OCI-LY3 (cell line): ENCODE measurements at regions not wholly inside any gene's neighbourhood (a gene's known extent, or its start where the extent isn't known, plus 50 kb on each side); places are given as distances from the start of the nearest gene placed in this dataset.

ENCODE experiments used
- H2AFZ ChIP-seq: fragments of 200-600, 300-600 bp; shearing (Covaris generic); 2 replicates; pipeline ENCODE4 v1.6.0; 2014; ENCODE audit warnings: antibody characterized with exemption, low read depth, low read length
- H3K27ac ChIP-seq: fragments of 200-600, 300-600 bp; sonication (generic); 2 replicates; pipeline ENCODE4 v1.5.1; 2014; ENCODE audit warnings: mild to moderate bottlenecking, low read length, moderate library complexity, mixed read lengths
- H3K27me3 ChIP-seq: fragments of 200-600, 300-600 bp; sonication (generic); 2 replicates; pipeline ENCODE4 v1.6.1; 2014; ENCODE audit warnings: low read depth, low read length, mixed read lengths
- H3K36me3 ChIP-seq: fragments of 200-600, 300-600 bp; sonication (generic); replicated peaks from 2 replicates; pipeline ENCODE3; 2014; ENCODE audit warnings: low read depth, low read length, mixed read lengths
- H3K4me1 ChIP-seq: fragments of 300-600, 200-600 bp; sonication (generic); 2 replicates; pipeline ENCODE4 v1.6.1; 2014; ENCODE audit warnings: low read length, mixed read lengths
- H3K4me2 ChIP-seq: fragments of 200-600, 300-600 bp; sonication (generic); 2 replicates; pipeline ENCODE4 v1.6.1; 2014; ENCODE audit warnings: low read length, mixed read lengths
- H3K4me3 ChIP-seq: fragments of 300-600, 200-600 bp; sonication (generic); 2 replicates; pipeline ENCODE4 v1.5.1; 2014; ENCODE audit warnings: antibody characterized with exemption, mild to moderate bottlenecking, low read length, moderate library complexity
- H3K79me2 ChIP-seq: fragments of 300-600, 200-600 bp; shearing (Covaris generic); 2 replicates; pipeline ENCODE4 v1.6.1; 2014; ENCODE audit warnings: mild to moderate bottlenecking, low read length, mixed read lengths
- H3K9ac ChIP-seq: fragments of 300-600, 200-600 bp; shearing (Covaris generic); 2 replicates; pipeline ENCODE4 v1.6.0; 2014; ENCODE audit warnings: mild to moderate bottlenecking, low read length, moderate library complexity
- H3K9me3 ChIP-seq: fragments of 200-600, 300-600 bp; shearing (Covaris generic); 2 replicates; pipeline ENCODE4 v1.6.1; 2014; ENCODE audit warnings: low read length, mixed read lengths; ENCODE audit not compliant: insufficient read depth
- H4K20me1 ChIP-seq: fragments of 200-600, 300-600 bp; sonication (generic); 2 replicates; pipeline ENCODE4 v1.6.1; 2016; ENCODE audit warnings: low read length, mixed read lengths; ENCODE audit not compliant: insufficient read depth
- CTCF ChIP-seq: fragments of 200-600, 300-600 bp; sonication (generic); IDR thresholded peaks from 2 replicates; pipeline ENCODE4 v1.5.1; 2014; ENCODE audit warnings: antibody characterized with exemption, low read length, low read depth
- EZH2phosphoT487 ChIP-seq: fragments of 200-600 bp; shearing (Covaris generic); IDR thresholded peaks from 2 replicates; pipeline ENCODE4 v1.6.1; 2018; ENCODE audit warnings: antibody characterized with exemption, mixed run types, low read depth

DNA sequence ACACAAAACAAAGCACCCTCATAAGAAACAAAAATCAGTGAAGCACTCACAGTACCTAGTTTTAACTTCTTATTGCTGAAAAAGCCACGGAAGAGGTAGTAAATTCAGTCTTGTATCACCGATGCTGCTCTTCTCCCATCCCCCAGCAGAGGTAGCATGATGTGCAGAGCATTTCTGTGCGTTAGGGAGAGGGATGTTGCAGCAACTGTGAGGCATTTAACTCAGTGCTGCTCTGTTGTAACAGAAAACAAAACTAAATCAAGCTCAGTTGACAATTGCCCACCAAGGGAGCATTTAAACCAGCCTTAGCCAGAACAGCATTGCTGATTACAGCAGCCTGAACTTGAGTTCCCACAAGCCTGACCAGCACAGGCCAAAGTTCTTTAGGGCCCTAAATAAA, 1279.7 kb upstream of the ADGRL3 start:
- Histone ChIP-seq H3K4me3 (no peak overlapping the region), H3K27me3 (no peaks in the 10 kb centered on the region), H3K36me3 (no peaks in the 10 kb centered on the region), H4K20me1 (no peaks in the 10 kb centered on the region), H2AFZ (peak overlapping the region; percentile 67), H3K4me2 (no peak overlapping the region), H3K27ac (no peak overlapping the region), H3K79me2 (no peaks in the 10 kb centered on the region), H3K4me1 (no peaks in the 10 kb centered on the region), H3K9me3 (no peaks in the 10 kb centered on the region), H3K9ac (no peak overlapping the region)
- no peak for TF ChIP-seq EZH2phosphoT487
- no peak for TF ChIP-seq CTCF

DNA sequence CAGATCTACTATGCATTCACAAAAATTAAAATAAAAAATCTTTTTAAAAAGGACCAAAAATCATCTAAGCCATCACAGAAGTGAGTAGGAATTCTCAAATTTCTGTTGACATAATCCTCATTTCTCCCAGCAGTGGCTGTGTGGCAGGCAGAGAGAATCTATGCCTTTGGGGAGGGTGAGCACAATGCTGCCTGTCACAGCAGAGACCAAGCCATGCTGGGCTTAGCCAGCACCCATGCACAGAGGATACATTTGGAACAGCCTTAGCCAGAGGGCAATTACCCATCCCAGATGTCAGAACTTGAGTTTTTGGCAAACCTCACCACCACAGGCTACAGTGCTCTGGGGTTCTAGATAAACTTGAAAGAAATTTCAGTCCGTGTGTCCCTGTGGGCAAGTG, 1274.8 kb upstream of the ADGRL3 start:
- Histone ChIP-seq H3K27ac (no peak overlapping the region), H3K27me3 (no peaks in the 10 kb centered on the region), H3K79me2 (no peaks in the 10 kb centered on the region), H3K9ac (no peak overlapping the region), H3K4me2 (no peak overlapping the region), H4K20me1 (no peaks in the 10 kb centered on the region), H3K36me3 (no peaks in the 10 kb centered on the region), H3K4me3 (no peak overlapping the region), H3K4me1 (no peaks in the 10 kb centered on the region), H3K9me3 (no peaks in the 10 kb centered on the region), H2AFZ (no peak overlapping the region)
- TF ChIP-seq CTCF: no peak
- TF ChIP-seq EZH2phosphoT487: no peak

- H3K4me1 ChIP-seq: no peaks in the 10 kb centered on the region
- no peaks in the 10 kb centered on the region for H3K27me3 ChIP-seq
- no peak for TF ChIP-seq CTCF
- no peak for TF ChIP-seq EZH2phosphoT487
- H3K4me2 ChIP-seq: no peak overlapping the region
- no peaks in the 10 kb centered on the region for H3K9me3 ChIP-seq
- H3K27ac ChIP-seq: no peak overlapping the region
- H3K36me3 ChIP-seq: no peaks in the 10 kb centered on the region
- no peaks in the 10 kb centered on the region for H3K79me2 ChIP-seq
- H3K4me3 ChIP-seq: no peak overlapping the region
- H3K9ac ChIP-seq: no peak overlapping the region
- no peak overlapping the region for H2AFZ ChIP-seq
- H4K20me1 ChIP-seq: no peaks in the 10 kb centered on the region
These were observed 1263.6 kb upstream of the ADGRL3 start for GRCh38 chr4:59936566-59936965.

DNA sequence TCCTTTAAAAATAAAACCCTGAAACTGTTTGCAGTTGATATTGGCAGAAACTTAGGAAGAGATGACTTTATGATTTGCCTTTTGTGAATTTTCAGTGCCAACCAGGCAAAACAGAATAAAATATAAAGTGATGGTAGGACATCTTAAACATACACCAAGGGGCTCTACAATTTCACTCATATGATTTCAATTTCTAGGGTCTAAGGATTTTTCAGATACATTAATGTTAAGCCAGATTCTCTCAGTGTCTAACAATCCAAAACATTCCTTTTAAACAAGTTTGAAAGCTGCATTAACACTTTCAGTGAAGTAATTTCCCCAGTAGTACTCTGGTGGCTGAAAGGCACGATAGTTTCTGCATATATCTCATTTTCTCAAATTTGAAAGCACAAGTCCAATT, 1262.0 kb upstream of the ADGRL3 start:
- Histone ChIP-seq H3K4me1 (no peaks in the 10 kb centered on the region), H3K9ac (no peak overlapping the region), H3K27me3 (no peaks in the 10 kb centered on the region), H3K9me3 (no peaks in the 10 kb centered on the region), H2AFZ (no peak overlapping the region), H3K79me2 (no peaks in the 10 kb centered on the region), H3K4me2 (no peak overlapping the region), H3K4me3 (no peak overlapping the region), H3K36me3 (no peaks in the 10 kb centered on the region), H3K27ac (no peak overlapping the region), H4K20me1 (no peaks in the 10 kb centered on the region)
- no peak for TF ChIP-seq CTCF
- no peak for TF ChIP-seq EZH2phosphoT487
